ENCODE measurements at regions not wholly inside any gene's neighbourhood (a gene's known extent, or its start where the extent isn't known, plus 50 kb on each side); places are given as distances from the start of the nearest gene placed in this dataset.

DNA sequence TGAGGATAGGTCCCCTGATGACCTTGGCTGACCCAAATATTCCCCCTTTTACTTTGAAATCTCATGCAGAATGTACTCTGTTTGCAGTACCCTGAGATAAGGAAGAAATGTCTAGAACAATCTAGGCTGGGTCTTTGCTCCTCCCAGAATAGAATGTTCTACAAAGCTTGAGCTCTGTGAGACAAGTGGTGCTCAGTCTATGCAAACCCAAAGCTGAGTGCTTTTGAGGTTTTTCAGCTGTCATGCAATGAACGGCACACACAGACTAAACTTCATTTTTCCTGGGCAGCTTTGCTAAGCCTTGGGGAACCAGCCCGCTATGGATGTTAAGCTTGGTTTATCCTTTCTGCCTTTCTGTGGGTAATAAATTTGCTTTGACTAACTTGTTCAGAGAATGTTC is 513.6 kb downstream of the FAT4 start:
- no peak overlapping the region for H3K27ac ChIP-seq (ENCODE audit: low read depth, low read length)
- H3F3A ChIP-seq (ENCODE audit: control insufficient read depth, insufficient read depth): no peaks in the 10 kb centered on the region
- no peaks in the 10 kb centered on the region for H3K9me3 ChIP-seq (ENCODE audit: control insufficient read depth, insufficient read depth, low read length)
- no peaks in the 10 kb centered on the region for H3K4me1 ChIP-seq (ENCODE audit: control insufficient read depth, low read length)
- TF ChIP-seq, protein P1, sequence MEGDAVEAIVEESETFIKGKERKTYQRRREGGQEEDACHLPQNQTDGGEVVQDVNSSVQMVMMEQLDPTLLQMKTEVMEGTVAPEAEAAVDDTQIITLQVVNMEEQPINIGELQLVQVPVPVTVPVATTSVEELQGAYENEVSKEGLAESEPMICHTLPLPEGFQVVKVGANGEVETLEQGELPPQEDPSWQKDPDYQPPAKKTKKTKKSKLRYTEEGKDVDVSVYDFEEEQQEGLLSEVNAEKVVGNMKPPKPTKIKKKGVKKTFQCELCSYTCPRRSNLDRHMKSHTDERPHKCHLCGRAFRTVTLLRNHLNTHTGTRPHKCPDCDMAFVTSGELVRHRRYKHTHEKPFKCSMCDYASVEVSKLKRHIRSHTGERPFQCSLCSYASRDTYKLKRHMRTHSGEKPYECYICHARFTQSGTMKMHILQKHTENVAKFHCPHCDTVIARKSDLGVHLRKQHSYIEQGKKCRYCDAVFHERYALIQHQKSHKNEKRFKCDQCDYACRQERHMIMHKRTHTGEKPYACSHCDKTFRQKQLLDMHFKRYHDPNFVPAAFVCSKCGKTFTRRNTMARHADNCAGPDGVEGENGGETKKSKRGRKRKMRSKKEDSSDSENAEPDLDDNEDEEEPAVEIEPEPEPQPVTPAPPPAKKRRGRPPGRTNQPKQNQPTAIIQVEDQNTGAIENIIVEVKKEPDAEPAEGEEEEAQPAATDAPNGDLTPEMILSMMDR (IDR thresholded peaks at IDR 0.05; ENCODE audit: low read depth, low read length, poor library complexity, severe bottlenecking): no peak
- no peak for TF ChIP-seq EZH2phosphoT487 (IDR thresholded peaks at IDR 0.05; ENCODE audit: borderline replicate concordance, low read length)
- no peak overlapping the region for H3K4me3 ChIP-seq (ENCODE audit: low read length)
- H3K36me3 ChIP-seq (ENCODE audit: control insufficient read depth, low read length): no peaks in the 10 kb centered on the region
- no peaks in the 10 kb centered on the region for H3K27me3 ChIP-seq (ENCODE audit: control insufficient read depth, low read length)
- H4K20me1 ChIP-seq (ENCODE audit: control insufficient read depth, insufficient read depth, low read depth, low read length): no peaks in the 10 kb centered on the region
- H3K9me2 ChIP-seq (replicated peaks; ENCODE audit: control insufficient read depth, low read length): no peaks in the 10 kb centered on the region
- H3K79me2 ChIP-seq (ENCODE audit: control insufficient read depth, low read length): no peaks in the 10 kb centered on the region
- no peak overlapping the region for H3K4me2 ChIP-seq (ENCODE audit: low read length)

- TF ChIP-seq, protein P1 (IDR thresholded peaks at IDR 0.05; ENCODE audit: low read depth, low read length, poor library complexity, severe bottlenecking): no peak
- TF ChIP-seq EZH2phosphoT487 (IDR thresholded peaks at IDR 0.05; ENCODE audit: borderline replicate concordance, low read length): no peak
- no peaks in the 10 kb centered on the region for H3K79me2 ChIP-seq (ENCODE audit: control insufficient read depth, low read length)
- no peaks in the 10 kb centered on the region for H3F3A ChIP-seq (ENCODE audit: control insufficient read depth, insufficient read depth)
- H3K9me2 ChIP-seq (replicated peaks; ENCODE audit: control insufficient read depth, low read length): no peaks in the 10 kb centered on the region
- no peak overlapping the region for H3K4me3 ChIP-seq (ENCODE audit: low read length)
- H4K20me1 ChIP-seq (ENCODE audit: control insufficient read depth, insufficient read depth, low read depth, low read length): no peaks in the 10 kb centered on the region
- no peaks in the 10 kb centered on the region for H3K27me3 ChIP-seq (ENCODE audit: control insufficient read depth, low read length)
- H3K9me3 ChIP-seq (ENCODE audit: control insufficient read depth, insufficient read depth, low read length): no peaks in the 10 kb centered on the region
- no peaks in the 10 kb centered on the region for H3K4me1 ChIP-seq (ENCODE audit: control insufficient read depth, low read length)
- no peaks in the 10 kb centered on the region for H3K36me3 ChIP-seq (ENCODE audit: control insufficient read depth, low read length)
- H3K27ac ChIP-seq (ENCODE audit: low read depth, low read length): no peak overlapping the region
- no peak overlapping the region for H3K4me2 ChIP-seq (ENCODE audit: low read length)
These were observed 517.4 kb downstream of the FAT4 start for GRCh38 chr4:125832161-125832560.

GRCh38 chr4:125836597-125837195 is 521.9 kb downstream of the FAT4 start:
- Histone ChIP-seq H3K9me3 (ENCODE audit: control insufficient read depth, insufficient read depth, low read length) (no peaks in the 10 kb centered on the region), H3K27me3 (ENCODE audit: control insufficient read depth, low read length) (no peaks in the 10 kb centered on the region), H3K36me3 (ENCODE audit: control insufficient read depth, low read length) (no peaks in the 10 kb centered on the region), H3K79me2 (ENCODE audit: control insufficient read depth, low read length) (no peaks in the 10 kb centered on the region), H3K4me3 (ENCODE audit: low read length) (no peak overlapping the region), H4K20me1 (ENCODE audit: control insufficient read depth, insufficient read depth, low read depth, low read length) (no peaks in the 10 kb centered on the region), H3K27ac (ENCODE audit: low read depth, low read length) (no peak overlapping the region), H3K9me2 (replicated peaks; ENCODE audit: control insufficient read depth, low read length) (no peaks in the 10 kb centered on the region), H3K4me2 (ENCODE audit: low read length) (no peak overlapping the region), H3K4me1 (ENCODE audit: control insufficient read depth, low read length) (no peaks in the 10 kb centered on the region), H3F3A (ENCODE audit: control insufficient read depth, insufficient read depth) (no peaks in the 10 kb centered on the region)
- TF ChIP-seq, protein P1 (IDR thresholded peaks at IDR 0.05; ENCODE audit: low read depth, low read length, poor library complexity, severe bottlenecking): no peak
